ENCODE measurements at regions not wholly inside any gene's neighbourhood (a gene's known extent, or its start where the extent isn't known, plus 50 kb on each side); places are given as distances from the start of the nearest gene placed in this dataset.

GRCh38 chr12:105485321-105485910 lies 154.9 kb downstream of the C12orf75 start:
- Histone ChIP-seq H3K79me2 (ENCODE audit: insufficient read depth, low read length) (no peaks in the 10 kb centered on the region), H2AFZ (ENCODE audit: low read depth, low read length, severe bottlenecking) (no peak overlapping the region), H3K9me3 (ENCODE audit: insufficient read depth, low read length) (no peaks in the 10 kb centered on the region), H4K20me1 (ENCODE audit: low read depth, low read length) (no peaks in the 10 kb centered on the region), H3K4me3 (ENCODE audit: insufficient read depth, low read length, poor library complexity, severe bottlenecking) (no peak overlapping the region), H3K4me2 (ENCODE audit: low read depth, low read length, poor library complexity, severe bottlenecking) (no peak overlapping the region), H3K36me3 (ENCODE audit: low read length) (no peaks in the 10 kb centered on the region), H3K9ac (ENCODE audit: low read length) (no peak overlapping the region), H3K27ac (ENCODE audit: low read depth, low read length) (no peak overlapping the region), H3K9me2 (replicated peaks; ENCODE audit: insufficient read depth, low read length) (no peaks in the 10 kb centered on the region), H3K27me3 (ENCODE audit: low read length) (no peaks in the 10 kb centered on the region), H3F3A (ENCODE audit: insufficient read depth) (no peaks in the 10 kb centered on the region)
- TF ChIP-seq CTCF (IDR thresholded peaks at IDR 0.05; ENCODE audit: insufficient read depth, low read length, poor library complexity, severe bottlenecking) (no peak), EZH2phosphoT487 (conservative IDR thresholded peaks at IDR 0.05; ENCODE audit: low read length) (no peak)

GRCh38 chr12:105485921-105486320 lies 155.4 kb downstream of the C12orf75 start:
- no peaks in the 10 kb centered on the region for H3K79me2 ChIP-seq (ENCODE audit: insufficient read depth, low read length)
- no peaks in the 10 kb centered on the region for H3K27me3 ChIP-seq (ENCODE audit: low read length)
- H3F3A ChIP-seq (ENCODE audit: insufficient read depth), result no peaks in the 10 kb centered on the region
- no peak overlapping the region for H3K9ac ChIP-seq (ENCODE audit: low read length)
- no peak overlapping the region for H3K4me3 ChIP-seq (ENCODE audit: insufficient read depth, low read length, poor library complexity, severe bottlenecking)
- H3K27ac ChIP-seq (ENCODE audit: low read depth, low read length), result no peak overlapping the region
- no peaks in the 10 kb centered on the region for H3K9me3 ChIP-seq (ENCODE audit: insufficient read depth, low read length)
- H3K4me2 ChIP-seq (ENCODE audit: low read depth, low read length, poor library complexity, severe bottlenecking), result no peak overlapping the region
- no peak overlapping the region for H2AFZ ChIP-seq (ENCODE audit: low read depth, low read length, severe bottlenecking)
- TF ChIP-seq EZH2phosphoT487 (conservative IDR thresholded peaks at IDR 0.05; ENCODE audit: low read length), result no peak
- no peak for TF ChIP-seq CTCF (IDR thresholded peaks at IDR 0.05; ENCODE audit: insufficient read depth, low read length, poor library complexity, severe bottlenecking)
- no peaks in the 10 kb centered on the region for H3K9me2 ChIP-seq (replicated peaks; ENCODE audit: insufficient read depth, low read length)
- H4K20me1 ChIP-seq (ENCODE audit: low read depth, low read length), result no peaks in the 10 kb centered on the region
- no peaks in the 10 kb centered on the region for H3K36me3 ChIP-seq (ENCODE audit: low read length)

- no peak for TF ChIP-seq CTCF (IDR thresholded peaks at IDR 0.05; ENCODE audit: insufficient read depth, low read length, poor library complexity, severe bottlenecking)
- TF ChIP-seq EZH2phosphoT487 (conservative IDR thresholded peaks at IDR 0.05; ENCODE audit: low read length), result no peak
- no peaks in the 10 kb centered on the region for H3K9me2 ChIP-seq (replicated peaks; ENCODE audit: insufficient read depth, low read length)
Measured at GRCh38 chr12:105487963-105488362, 157.5 kb downstream of the C12orf75 start.

More at GRCh38 chr12:105487963-105488362, 157.5 kb downstream of the C12orf75 start:
- H3K4me3 ChIP-seq (ENCODE audit: insufficient read depth, low read length, poor library complexity, severe bottlenecking), result no peak overlapping the region
- no peaks in the 10 kb centered on the region for H3K9me3 ChIP-seq (ENCODE audit: insufficient read depth, low read length)
- no peaks in the 10 kb centered on the region for H3K36me3 ChIP-seq (ENCODE audit: low read length)
- H3K79me2 ChIP-seq (ENCODE audit: insufficient read depth, low read length), result no peaks in the 10 kb centered on the region
- H4K20me1 ChIP-seq (ENCODE audit: low read depth, low read length), result no peaks in the 10 kb centered on the region
- H3K27me3 ChIP-seq (ENCODE audit: low read length), result no peaks in the 10 kb centered on the region
- no peak overlapping the region for H2AFZ ChIP-seq (ENCODE audit: low read depth, low read length, severe bottlenecking)
- H3F3A ChIP-seq (ENCODE audit: insufficient read depth), result no peaks in the 10 kb centered on the region
- no peak overlapping the region for H3K27ac ChIP-seq (ENCODE audit: low read depth, low read length)
- no peak overlapping the region for H3K4me2 ChIP-seq (ENCODE audit: low read depth, low read length, poor library complexity, severe bottlenecking)
- H3K9ac ChIP-seq (ENCODE audit: low read length), result no peak overlapping the region
